ENCODE measurements at regions not wholly inside any gene's neighbourhood (a gene's known extent, or its start where the extent isn't known, plus 50 kb on each side); places are given as distances from the start of the nearest gene placed in this dataset.
"Not testable (repeated sequence)": the region's sequence is repeated elsewhere in the genome, so short reads cannot be mapped to it uniquely, and the experiment has no call there.

DNA sequence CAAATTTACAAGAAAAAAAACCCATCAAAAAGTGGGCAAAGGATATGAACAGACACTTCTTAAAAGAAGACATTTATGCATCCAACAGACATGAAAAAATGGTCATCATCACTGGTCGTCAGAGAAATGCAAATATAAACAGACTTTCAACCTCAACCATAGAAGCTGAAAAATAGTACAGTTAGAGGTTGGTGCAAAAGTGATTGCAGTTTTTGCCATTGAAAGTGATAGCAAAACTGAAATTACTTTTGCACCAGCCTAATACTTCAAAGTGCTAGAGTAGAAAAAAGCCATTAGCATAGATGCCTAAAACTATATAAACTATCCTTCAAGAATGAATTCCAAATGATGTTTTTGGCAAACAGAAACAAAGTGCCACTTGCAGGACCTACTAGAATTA lies 365.8 kb upstream of the DPYD start:
- intact Hi-C loops (cut with micrococcal nuclease) = no loop called here
- Mint-ChIP-seq H3K4me1 (ENCODE audit: low read depth) (no peaks in the 10 kb centered on the region), H3K27ac (no peak overlapping the region), H3K36me3 (ENCODE audit: low read depth) (no peaks in the 10 kb centered on the region), H3K9me3 (peaks cover 2% of the 10 kb centered on the region), H3K4me3 (no peak overlapping the region), H3K27me3 (no peaks in the 10 kb centered on the region)
- POLR2A ChIA-PET = no interaction called here
- TF ChIP-seq, protein P1, sequence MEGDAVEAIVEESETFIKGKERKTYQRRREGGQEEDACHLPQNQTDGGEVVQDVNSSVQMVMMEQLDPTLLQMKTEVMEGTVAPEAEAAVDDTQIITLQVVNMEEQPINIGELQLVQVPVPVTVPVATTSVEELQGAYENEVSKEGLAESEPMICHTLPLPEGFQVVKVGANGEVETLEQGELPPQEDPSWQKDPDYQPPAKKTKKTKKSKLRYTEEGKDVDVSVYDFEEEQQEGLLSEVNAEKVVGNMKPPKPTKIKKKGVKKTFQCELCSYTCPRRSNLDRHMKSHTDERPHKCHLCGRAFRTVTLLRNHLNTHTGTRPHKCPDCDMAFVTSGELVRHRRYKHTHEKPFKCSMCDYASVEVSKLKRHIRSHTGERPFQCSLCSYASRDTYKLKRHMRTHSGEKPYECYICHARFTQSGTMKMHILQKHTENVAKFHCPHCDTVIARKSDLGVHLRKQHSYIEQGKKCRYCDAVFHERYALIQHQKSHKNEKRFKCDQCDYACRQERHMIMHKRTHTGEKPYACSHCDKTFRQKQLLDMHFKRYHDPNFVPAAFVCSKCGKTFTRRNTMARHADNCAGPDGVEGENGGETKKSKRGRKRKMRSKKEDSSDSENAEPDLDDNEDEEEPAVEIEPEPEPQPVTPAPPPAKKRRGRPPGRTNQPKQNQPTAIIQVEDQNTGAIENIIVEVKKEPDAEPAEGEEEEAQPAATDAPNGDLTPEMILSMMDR (IDR thresholded peaks at IDR 0.05) = no peak
- no peak for ATAC-seq
- no peak for DNase-seq
- CTCF ChIA-PET = no interaction called here

- intact Hi-C loops (cut with micrococcal nuclease); H3K27ac Mint-ChIP-seq; H3K9me3 Mint-ChIP-seq; CTCF ChIA-PET; DNase-seq; POLR2A ChIA-PET; H3K4me1 Mint-ChIP-seq (ENCODE audit: low read depth); H3K4me3 Mint-ChIP-seq; H3K36me3 Mint-ChIP-seq (ENCODE audit: low read depth); ATAC-seq; H3K27me3 Mint-ChIP-seq: not testable (repeated sequence)
Measured at GRCh38 chr1:98285286-98285685, 364.5 kb upstream of the DPYD start.

DNA sequence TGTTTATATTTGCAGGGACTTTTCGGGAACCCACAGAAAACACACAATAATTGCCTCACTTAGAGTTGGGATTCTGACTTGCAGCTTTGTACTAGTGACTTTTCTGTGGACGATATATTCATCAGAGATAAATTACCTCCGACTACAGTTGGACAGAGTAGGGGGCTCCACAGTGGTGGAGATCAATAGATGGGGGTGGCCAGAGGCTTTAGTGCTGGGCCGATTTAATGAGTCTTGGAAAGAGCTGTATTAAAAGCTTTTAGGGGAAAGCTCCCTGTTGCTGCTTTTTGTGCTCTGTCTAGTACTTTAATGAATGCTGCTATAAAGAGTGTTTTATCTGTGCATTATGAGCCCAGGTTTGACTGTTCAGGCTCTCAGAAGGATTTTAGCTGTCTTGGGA lies 359.2 kb upstream of the DPYD start:
- POLR2A ChIA-PET = no interaction called here
- Mint-ChIP-seq H3K36me3 (ENCODE audit: low read depth) (no peaks in the 10 kb centered on the region), H3K27ac (no peak overlapping the region), H3K27me3 (no peaks in the 10 kb centered on the region), H3K4me3 (no peak overlapping the region), H3K4me1 (ENCODE audit: low read depth) (no peaks in the 10 kb centered on the region), H3K9me3 (peaks cover 2% of the 10 kb centered on the region)
- intact Hi-C loops (cut with micrococcal nuclease) = no loop called here
- CTCF ChIA-PET = no interaction called here
- ATAC-seq (no peak), DNase-seq (no peak)
- TF ChIP-seq, protein P1 (IDR thresholded peaks at IDR 0.05) = no peak

DNA sequence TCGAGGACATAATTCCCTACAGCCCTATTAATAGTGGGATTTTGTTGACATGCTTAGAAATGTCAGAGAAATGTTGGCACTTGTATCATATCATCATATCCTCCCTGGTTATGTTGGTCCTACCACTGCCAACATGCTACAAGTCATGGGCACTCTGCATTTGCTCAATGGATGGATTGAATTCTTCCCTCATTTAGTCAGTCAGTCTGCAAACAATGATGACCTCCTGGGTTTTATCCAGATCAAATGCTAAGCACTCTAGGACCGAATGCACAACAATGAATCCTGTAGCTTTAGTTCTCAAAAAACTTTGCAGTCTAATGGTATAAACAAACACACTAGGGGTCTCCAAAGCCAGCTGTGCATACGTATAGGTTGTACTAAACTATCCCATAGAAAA lies 357.2 kb upstream of the DPYD start:
- no peak for DNase-seq
- intact Hi-C loops (cut with micrococcal nuclease) = no loop called here

DNA sequence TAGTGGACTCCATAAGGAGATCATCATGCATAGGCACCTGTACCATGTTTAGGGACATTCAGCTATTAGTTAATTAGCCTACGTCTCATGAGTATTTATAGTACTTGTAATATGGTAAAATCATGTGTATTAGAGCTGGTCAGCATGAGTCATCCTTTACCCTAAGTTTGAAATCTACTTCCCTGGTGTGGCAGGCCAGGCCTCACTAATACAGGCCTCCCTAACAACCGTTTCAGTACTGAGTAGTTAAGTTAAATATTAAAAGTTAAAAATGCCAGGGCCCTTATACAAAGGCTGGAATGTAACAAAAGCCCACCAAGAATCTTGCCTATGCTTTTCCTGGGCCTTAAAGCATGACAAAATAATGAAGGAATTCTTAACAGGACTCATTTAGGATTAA lies 356.3 kb upstream of the DPYD start:
- DNase-seq = no peak
- Mint-ChIP-seq H3K4me3 (no peak overlapping the region), H3K27me3 (no peaks in the 10 kb centered on the region), H3K4me1 (ENCODE audit: low read depth) (no peaks in the 10 kb centered on the region), H3K36me3 (ENCODE audit: low read depth) (peaks cover 2% of the 10 kb centered on the region), H3K27ac (no peak overlapping the region), H3K9me3 (no peaks in the 10 kb centered on the region)
- TF ChIP-seq, protein P1 (IDR thresholded peaks at IDR 0.05) = no peak
- intact Hi-C loops (cut with micrococcal nuclease) = no loop called here
- POLR2A ChIA-PET = no interaction called here
- CTCF ChIA-PET = no interaction called here
- ATAC-seq = no peak

More for the DNA sequence above, 357.2 kb upstream of the DPYD start:
- Mint-ChIP-seq H3K36me3 (ENCODE audit: low read depth) (peaks cover 2% of the 10 kb centered on the region), H3K27me3 (no peaks in the 10 kb centered on the region), H3K4me3 (no peak overlapping the region), H3K27ac (no peak overlapping the region), H3K4me1 (ENCODE audit: low read depth) (no peaks in the 10 kb centered on the region), H3K9me3 (no peaks in the 10 kb centered on the region)
- ATAC-seq = no peak
- ChIA-PET POLR2A (no interaction called here), CTCF (no interaction called here)
- TF ChIP-seq, protein P1 (IDR thresholded peaks at IDR 0.05) = no peak

DNA sequence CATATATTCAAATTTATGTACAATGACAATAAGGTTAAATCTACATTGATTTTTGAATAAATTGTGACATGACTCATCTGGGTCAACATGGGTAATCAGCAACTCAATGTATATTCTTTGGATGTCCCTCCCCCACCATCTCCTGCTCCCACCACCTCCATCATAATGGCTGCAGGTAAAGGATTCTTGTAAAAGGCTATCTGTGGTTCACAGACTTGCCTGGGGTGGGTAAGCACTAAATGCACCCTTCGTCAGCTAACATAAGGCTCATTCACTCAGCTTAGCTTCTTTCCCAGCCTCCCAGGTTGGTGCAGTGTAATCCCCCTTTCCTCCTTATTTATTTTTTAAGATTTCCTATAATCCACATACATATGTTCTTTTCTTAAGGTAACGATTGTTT lies 355.7 kb upstream of the DPYD start:
- H3K4me1 Mint-ChIP-seq (ENCODE audit: low read depth) = no peaks in the 10 kb centered on the region
- ChIA-PET POLR2A (no interaction called here), CTCF (no interaction called here)
- no peak overlapping the region for H3K4me3 Mint-ChIP-seq
- peaks cover 2% of the 10 kb centered on the region for H3K36me3 Mint-ChIP-seq (ENCODE audit: low read depth)
- intact Hi-C loops (cut with micrococcal nuclease) = no loop called here
- TF ChIP-seq, protein P1 (IDR thresholded peaks at IDR 0.05) = no peak
- no peak for DNase-seq
- no peaks in the 10 kb centered on the region for H3K9me3 Mint-ChIP-seq
- no peak for ATAC-seq
- no peak overlapping the region for H3K27ac Mint-ChIP-seq
- H3K27me3 Mint-ChIP-seq = no peaks in the 10 kb centered on the region

Measured in activated CD8-positive, alpha-beta T cell treated with anti-CD3 and anti-CD28 coated beads for 36 hours (primary cell).